OCI-LY3 (cell line): ENCODE measurements at regions not wholly inside any gene's neighbourhood (a gene's known extent, or its start where the extent isn't known, plus 50 kb on each side); places are given as distances from the start of the nearest gene placed in this dataset.
A peak's percentile ranks its signal among the peaks of the same experiment; 100 is the strongest.

Experiments
- H2AFZ ChIP-seq: fragments of 200-600, 300-600 bp; shearing (Covaris generic); 2 replicates; pipeline ENCODE4 v1.6.0; 2014; ENCODE audit warnings: antibody characterized with exemption, low read depth, low read length
- H3K27ac ChIP-seq: fragments of 200-600, 300-600 bp; sonication (generic); 2 replicates; pipeline ENCODE4 v1.5.1; 2014; ENCODE audit warnings: mild to moderate bottlenecking, low read length, moderate library complexity, mixed read lengths
- H3K27me3 ChIP-seq: fragments of 200-600, 300-600 bp; sonication (generic); 2 replicates; pipeline ENCODE4 v1.6.1; 2014; ENCODE audit warnings: low read depth, low read length, mixed read lengths
- H3K36me3 ChIP-seq: fragments of 200-600, 300-600 bp; sonication (generic); replicated peaks from 2 replicates; pipeline ENCODE3; 2014; ENCODE audit warnings: low read depth, low read length, mixed read lengths
- H3K4me1 ChIP-seq: fragments of 300-600, 200-600 bp; sonication (generic); 2 replicates; pipeline ENCODE4 v1.6.1; 2014; ENCODE audit warnings: low read length, mixed read lengths
- H3K4me2 ChIP-seq: fragments of 200-600, 300-600 bp; sonication (generic); 2 replicates; pipeline ENCODE4 v1.6.1; 2014; ENCODE audit warnings: low read length, mixed read lengths
- H3K4me3 ChIP-seq: fragments of 300-600, 200-600 bp; sonication (generic); 2 replicates; pipeline ENCODE4 v1.5.1; 2014; ENCODE audit warnings: antibody characterized with exemption, mild to moderate bottlenecking, low read length, moderate library complexity
- H3K79me2 ChIP-seq: fragments of 300-600, 200-600 bp; shearing (Covaris generic); 2 replicates; pipeline ENCODE4 v1.6.1; 2014; ENCODE audit warnings: mild to moderate bottlenecking, low read length, mixed read lengths
- H3K9ac ChIP-seq: fragments of 300-600, 200-600 bp; shearing (Covaris generic); 2 replicates; pipeline ENCODE4 v1.6.0; 2014; ENCODE audit warnings: mild to moderate bottlenecking, low read length, moderate library complexity
- H3K9me3 ChIP-seq: fragments of 200-600, 300-600 bp; shearing (Covaris generic); 2 replicates; pipeline ENCODE4 v1.6.1; 2014; ENCODE audit warnings: low read length, mixed read lengths; ENCODE audit not compliant: insufficient read depth
- H4K20me1 ChIP-seq: fragments of 200-600, 300-600 bp; sonication (generic); 2 replicates; pipeline ENCODE4 v1.6.1; 2016; ENCODE audit warnings: low read length, mixed read lengths; ENCODE audit not compliant: insufficient read depth
- EZH2phosphoT487 ChIP-seq: fragments of 200-600 bp; shearing (Covaris generic); IDR thresholded peaks from 2 replicates; pipeline ENCODE4 v1.6.1; 2018; ENCODE audit warnings: antibody characterized with exemption, mixed run types, low read depth
- TF ChIP-seq, protein P1 (sequence below): fragments of 200-600, 300-600 bp; sonication (generic); IDR thresholded peaks from 2 replicates; pipeline ENCODE4 v1.5.1; 2014; ENCODE audit warnings: antibody characterized with exemption, low read length, low read depth

DNA sequence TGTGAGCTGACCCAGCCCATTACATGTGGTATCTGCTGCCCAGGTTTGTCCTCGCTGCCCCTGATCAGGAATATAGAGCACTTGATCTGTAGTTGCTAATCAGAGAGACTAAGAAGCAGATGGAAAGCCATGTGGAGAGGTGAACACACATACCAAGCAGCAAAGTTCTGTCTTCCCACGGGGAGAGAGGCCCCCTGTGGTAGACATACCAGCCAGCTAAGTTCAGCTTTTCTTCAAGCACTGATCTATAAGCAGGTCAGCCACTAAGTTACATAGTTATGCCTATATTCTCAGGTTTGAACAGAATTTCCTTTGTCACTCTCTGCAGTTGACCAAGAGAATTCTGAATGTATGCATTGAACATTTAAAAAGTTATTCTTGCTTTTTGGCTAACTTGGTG is 76.4 kb downstream of the DDX3Y start:
- H4K20me1 ChIP-seq, result no peaks in the 10 kb centered on the region
- H2AFZ ChIP-seq, result peak overlapping the region; percentile 13; the same call in 1 of the 2 replicates
- no peak overlapping the region for H3K9ac ChIP-seq
- H3K27ac ChIP-seq, result no peak overlapping the region
- no peaks in the 10 kb centered on the region for H3K36me3 ChIP-seq
- TF ChIP-seq, protein P1, sequence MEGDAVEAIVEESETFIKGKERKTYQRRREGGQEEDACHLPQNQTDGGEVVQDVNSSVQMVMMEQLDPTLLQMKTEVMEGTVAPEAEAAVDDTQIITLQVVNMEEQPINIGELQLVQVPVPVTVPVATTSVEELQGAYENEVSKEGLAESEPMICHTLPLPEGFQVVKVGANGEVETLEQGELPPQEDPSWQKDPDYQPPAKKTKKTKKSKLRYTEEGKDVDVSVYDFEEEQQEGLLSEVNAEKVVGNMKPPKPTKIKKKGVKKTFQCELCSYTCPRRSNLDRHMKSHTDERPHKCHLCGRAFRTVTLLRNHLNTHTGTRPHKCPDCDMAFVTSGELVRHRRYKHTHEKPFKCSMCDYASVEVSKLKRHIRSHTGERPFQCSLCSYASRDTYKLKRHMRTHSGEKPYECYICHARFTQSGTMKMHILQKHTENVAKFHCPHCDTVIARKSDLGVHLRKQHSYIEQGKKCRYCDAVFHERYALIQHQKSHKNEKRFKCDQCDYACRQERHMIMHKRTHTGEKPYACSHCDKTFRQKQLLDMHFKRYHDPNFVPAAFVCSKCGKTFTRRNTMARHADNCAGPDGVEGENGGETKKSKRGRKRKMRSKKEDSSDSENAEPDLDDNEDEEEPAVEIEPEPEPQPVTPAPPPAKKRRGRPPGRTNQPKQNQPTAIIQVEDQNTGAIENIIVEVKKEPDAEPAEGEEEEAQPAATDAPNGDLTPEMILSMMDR, result no peak
- no peak for TF ChIP-seq EZH2phosphoT487
- H3K4me2 ChIP-seq, result no peak overlapping the region
- H3K79me2 ChIP-seq, result no peaks in the 10 kb centered on the region
- H3K27me3 ChIP-seq, result no peaks in the 10 kb centered on the region
- H3K4me1 ChIP-seq, result no peaks in the 10 kb centered on the region
- no peak overlapping the region for H3K4me3 ChIP-seq
- no peaks in the 10 kb centered on the region for H3K9me3 ChIP-seq

DNA sequence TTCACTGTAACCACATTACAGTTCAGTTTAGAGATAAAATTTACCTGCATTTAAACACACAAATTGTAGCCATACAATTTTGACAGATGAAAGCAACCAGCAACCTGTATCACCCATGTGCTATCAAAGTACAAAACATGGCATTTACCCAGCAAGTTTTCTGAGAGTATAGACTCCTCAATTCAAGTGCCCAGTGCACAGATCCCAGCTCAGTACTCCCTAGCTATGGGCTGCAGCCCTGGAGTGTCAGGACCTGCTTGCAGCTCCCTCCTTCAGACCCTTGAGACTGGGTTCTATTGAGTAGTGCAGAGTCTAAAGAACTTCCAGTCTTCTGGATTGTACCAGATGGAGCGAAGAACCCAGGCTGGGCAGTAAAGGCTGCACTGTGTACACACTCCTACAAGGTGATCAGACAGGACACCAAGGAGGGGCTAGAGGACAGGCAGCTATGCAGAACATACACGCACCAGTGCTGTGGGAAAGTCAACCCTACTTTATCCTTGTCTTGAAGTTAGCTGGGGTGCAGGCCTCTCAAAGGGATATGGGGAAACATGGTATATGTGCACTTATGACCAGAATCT is 77.7 kb downstream of the DDX3Y start:
- Histone ChIP-seq H4K20me1 (no peaks in the 10 kb centered on the region), H3K27me3 (no peaks in the 10 kb centered on the region), H3K4me2 (no peak overlapping the region), H3K79me2 (no peaks in the 10 kb centered on the region), H3K9me3 (no peaks in the 10 kb centered on the region), H3K27ac (no peak overlapping the region), H3K9ac (no peak overlapping the region), H3K4me3 (no peak overlapping the region), H3K4me1 (no peaks in the 10 kb centered on the region), H3K36me3 (no peaks in the 10 kb centered on the region), H2AFZ (no peak overlapping the region)
- TF ChIP-seq, protein P1, result no peak
- no peak for TF ChIP-seq EZH2phosphoT487

DNA sequence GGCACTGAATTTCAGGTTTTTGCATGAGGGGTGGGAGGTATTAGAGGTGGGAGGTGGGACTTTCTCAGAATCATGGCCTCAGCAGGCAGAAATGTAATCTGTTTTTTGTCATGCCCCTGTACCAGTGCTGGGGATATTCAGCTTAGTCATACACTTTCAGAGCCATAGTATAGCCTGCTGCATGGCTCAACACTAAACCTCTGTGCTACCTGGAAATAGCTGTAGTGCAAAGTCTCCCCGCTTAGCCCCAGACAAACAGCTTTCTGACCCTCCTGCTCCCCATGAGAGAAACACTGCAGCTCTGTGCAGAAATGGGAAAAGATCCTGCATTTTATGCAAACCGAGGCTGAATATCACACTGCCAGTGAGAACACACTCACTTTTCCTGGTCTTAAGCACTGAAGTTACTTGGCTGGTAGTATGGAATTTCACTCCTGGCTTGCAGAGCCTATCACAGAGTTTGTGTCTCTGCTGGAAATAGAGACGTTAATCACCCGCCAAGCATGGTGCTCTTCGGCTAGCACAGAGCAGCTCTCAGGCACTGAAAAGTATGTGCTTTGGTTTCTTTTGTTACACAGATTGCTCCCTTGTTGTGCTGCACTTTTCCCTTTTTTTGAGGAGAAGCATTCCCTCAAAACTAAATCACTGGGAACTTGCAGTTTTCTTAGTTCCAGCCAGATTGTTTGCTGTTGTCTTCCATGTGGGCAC is 80.1 kb downstream of the DDX3Y start:
- H3K27me3 ChIP-seq, result no peaks in the 10 kb centered on the region
- no peak for TF ChIP-seq EZH2phosphoT487
- TF ChIP-seq, protein P1, result no peak
- no peak overlapping the region for H3K4me3 ChIP-seq
- peak overlapping the region; percentile 41; the same call in 1 of the 2 replicates for H2AFZ ChIP-seq
- no peaks in the 10 kb centered on the region for H3K36me3 ChIP-seq
- no peaks in the 10 kb centered on the region for H3K4me1 ChIP-seq
- H3K27ac ChIP-seq, result no peak overlapping the region
- no peak overlapping the region for H3K9ac ChIP-seq
- H3K9me3 ChIP-seq, result no peaks in the 10 kb centered on the region
- no peaks in the 10 kb centered on the region for H3K79me2 ChIP-seq
- no peaks in the 10 kb centered on the region for H4K20me1 ChIP-seq
- peak overlapping the region; percentile 11; the same call in 1 of the 2 replicates for H3K4me2 ChIP-seq

DNA sequence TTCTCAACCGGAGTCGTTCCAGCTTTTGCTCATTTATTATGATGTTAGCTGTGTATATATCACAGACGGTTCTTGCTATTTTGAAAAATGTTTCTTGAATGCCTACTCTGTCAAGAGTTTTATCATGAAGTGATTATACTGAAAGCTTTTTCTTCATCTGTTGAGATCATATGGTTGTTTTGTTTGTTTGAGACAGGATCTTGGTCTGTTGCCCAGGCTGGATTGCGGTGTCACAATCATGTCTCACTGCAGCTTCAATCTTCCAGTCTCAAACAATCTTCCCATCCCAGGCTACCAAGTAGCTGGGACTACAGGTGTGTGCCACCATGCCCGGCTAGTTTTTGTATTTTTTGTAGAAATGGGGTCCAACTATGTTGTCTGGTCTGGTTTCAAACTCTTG is 112.8 kb downstream of the DDX3Y start:
- Histone ChIP-seq H3K4me3 (no peak overlapping the region), H3K4me1 (peaks cover 47% of the 10 kb centered on the region), H3K36me3 (no peaks in the 10 kb centered on the region), H3K79me2 (no peaks in the 10 kb centered on the region), H4K20me1 (no peaks in the 10 kb centered on the region), H3K9ac (no peak overlapping the region), H3K9me3 (no peaks in the 10 kb centered on the region), H3K27ac (no peak overlapping the region), H3K4me2 (no peak overlapping the region), H3K27me3 (no peaks in the 10 kb centered on the region), H2AFZ (no peak overlapping the region)
- no peak for TF ChIP-seq EZH2phosphoT487
- TF ChIP-seq, protein P1, result no peak
